Astrocyte (in vitro differentiated cells and primary cell): ENCODE measurements at regions not wholly inside any gene's neighbourhood (a gene's known extent, or its start where the extent isn't known, plus 50 kb on each side); places are given as distances from the start of the nearest gene placed in this dataset.

Experiments
- DNase-seq: peaks from one replicate; pipeline ENCODE4 v3.0.0-alpha.2; 2010; ENCODE audit warnings: low read depth
- FAIRE-seq: peaks from 2 replicates; lab custom pipeline; 2011; peaks lifted over from hg19 to GRCh38; lab: Jason Lieb, UNC
- H2AFZ ChIP-seq: 2 replicates; pipeline ENCODE4 v1.6.0; 2012; ENCODE audit warnings: low read depth, low read length, inconsistent platforms
- H3K27ac ChIP-seq: 2 replicates; pipeline ENCODE4 v1.5.1; 2011; ENCODE audit warnings: low read depth, low read length, inconsistent platforms
- H3K27me3 ChIP-seq: 2 replicates; pipeline ENCODE4 v1.6.0; 2011; ENCODE audit warnings: low read length, inconsistent platforms; ENCODE audit not compliant: insufficient read depth
- H3K36me3 ChIP-seq: 2 replicates; pipeline ENCODE4 v1.5.1; 2011; ENCODE audit warnings: low read length, inconsistent platforms; ENCODE audit not compliant: insufficient read depth
- H3K4me1 ChIP-seq: 2 replicates; pipeline ENCODE4 v1.5.1; 2011; ENCODE audit warnings: low read length, inconsistent platforms; ENCODE audit not compliant: insufficient read depth
- H3K4me2 ChIP-seq: 2 replicates; pipeline ENCODE4 v1.6.0; 2012; ENCODE audit warnings: low read length, inconsistent platforms
- H3K4me3 ChIP-seq: 2 replicates; pipeline ENCODE4 v1.5.1; 2011; ENCODE audit warnings: low read depth, mild to moderate bottlenecking, low read length, inconsistent platforms; ENCODE audit not compliant: insufficient read depth
- H3K79me2 ChIP-seq: 2 replicates; pipeline ENCODE4 v1.6.0; 2012; ENCODE audit warnings: mild to moderate bottlenecking, low read length, inconsistent platforms; ENCODE audit not compliant: insufficient read depth
- H3K9ac ChIP-seq: 2 replicates; pipeline ENCODE4 v1.6.0; 2012; ENCODE audit warnings: mild to moderate bottlenecking, low read length, inconsistent platforms
- H3K9me3 ChIP-seq: 2 replicates; pipeline ENCODE4 v1.5.1; 2012; ENCODE audit warnings: low read depth, mild to moderate bottlenecking, low read length, inconsistent platforms; ENCODE audit not compliant: insufficient read depth
- H4K20me1 ChIP-seq: 2 replicates; pipeline ENCODE4 v1.6.0; 2012; ENCODE audit warnings: low read length, inconsistent platforms; ENCODE audit not compliant: insufficient read depth
- H3K27ac Mint-ChIP-seq: one replicate; pipeline ENCODE4 v1.8.0; 2021; ENCODE audit warnings: mild to moderate bottlenecking, mixed read lengths; ENCODE audit not compliant: unreplicated experiment
- H3K27me3 Mint-ChIP-seq: one replicate; pipeline ENCODE4 v1.8.0; 2021; ENCODE audit warnings: low read depth, mixed read lengths; ENCODE audit not compliant: unreplicated experiment
- H3K36me3 Mint-ChIP-seq: one replicate; pipeline ENCODE4 v1.8.0; 2021; ENCODE audit warnings: low read depth, mixed read lengths; ENCODE audit not compliant: unreplicated experiment
- H3K4me1 Mint-ChIP-seq: one replicate; pipeline ENCODE4 v1.8.0; 2021; ENCODE audit warnings: low read depth, mixed read lengths; ENCODE audit not compliant: unreplicated experiment
- H3K4me3 Mint-ChIP-seq: one replicate; pipeline ENCODE4 v1.8.0; 2021; ENCODE audit warnings: mild to moderate bottlenecking, moderate library complexity, mixed read lengths; ENCODE audit not compliant: unreplicated experiment
- H3K9me3 Mint-ChIP-seq: one replicate; pipeline ENCODE4 v1.8.0; 2021; ENCODE audit warnings: mild to moderate bottlenecking, mixed read lengths; ENCODE audit not compliant: unreplicated experiment
- EZH2 ChIP-seq: IDR thresholded peaks from 2 replicates; pipeline ENCODE4 v1.6.1; 2012; ENCODE audit warnings: mild to moderate bottlenecking, low read length, inconsistent platforms; ENCODE audit not compliant: insufficient read depth
- TF ChIP-seq, protein P1 (sequence below): IDR thresholded peaks from 2 replicates; pipeline ENCODE4 v1.5.1; 2011; ENCODE audit warnings: low read depth, mild to moderate bottlenecking, inconsistent platforms, low read length, moderate library complexity; ENCODE audit not compliant: insufficient read depth

DNA sequence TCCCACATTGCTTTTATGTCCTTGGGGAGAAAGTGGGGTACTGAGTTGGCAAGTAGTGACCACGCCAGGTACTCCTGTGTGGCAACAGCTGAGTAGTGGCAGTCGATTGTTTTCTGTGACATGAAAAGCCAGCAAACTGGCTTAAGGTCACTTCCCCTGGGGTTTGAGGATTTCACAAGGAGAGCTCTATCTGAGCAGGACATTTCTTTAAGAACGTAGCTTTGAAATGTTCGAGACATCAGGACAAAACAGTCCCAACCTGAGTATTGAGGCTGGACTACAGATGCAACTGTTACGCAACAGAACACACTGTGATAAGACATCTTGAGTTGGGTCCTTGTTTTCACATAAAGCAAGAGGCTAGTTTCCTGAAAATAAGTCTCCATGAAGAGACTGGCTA lies 146.7 kb upstream of the KLF14 start:
- Mint-ChIP-seq H3K4me3 (no peak overlapping the region), H3K27ac (peak overlapping the region; percentile 22), H3K27me3 (no peaks in the 10 kb centered on the region), H3K9me3 (no peaks in the 10 kb centered on the region), H3K4me1 (peaks cover 56% of the 10 kb centered on the region), H3K36me3 (peaks cover 46% of the 10 kb centered on the region)
- Histone ChIP-seq H3K36me3 (peaks cover 83% of the 10 kb centered on the region), H3K4me2 (no peak overlapping the region), H3K9me3 (no peaks in the 10 kb centered on the region), H3K4me1 (peaks cover 21% of the 10 kb centered on the region), H3K27me3 (no peaks in the 10 kb centered on the region), H4K20me1 (peaks cover 85% of the 10 kb centered on the region), H2AFZ (no peak overlapping the region), H3K4me3 (no peak overlapping the region), H3K79me2 (peaks cover 97% of the 10 kb centered on the region), H3K9ac (no peak overlapping the region), H3K27ac (no peak overlapping the region)
- TF ChIP-seq, protein P1, sequence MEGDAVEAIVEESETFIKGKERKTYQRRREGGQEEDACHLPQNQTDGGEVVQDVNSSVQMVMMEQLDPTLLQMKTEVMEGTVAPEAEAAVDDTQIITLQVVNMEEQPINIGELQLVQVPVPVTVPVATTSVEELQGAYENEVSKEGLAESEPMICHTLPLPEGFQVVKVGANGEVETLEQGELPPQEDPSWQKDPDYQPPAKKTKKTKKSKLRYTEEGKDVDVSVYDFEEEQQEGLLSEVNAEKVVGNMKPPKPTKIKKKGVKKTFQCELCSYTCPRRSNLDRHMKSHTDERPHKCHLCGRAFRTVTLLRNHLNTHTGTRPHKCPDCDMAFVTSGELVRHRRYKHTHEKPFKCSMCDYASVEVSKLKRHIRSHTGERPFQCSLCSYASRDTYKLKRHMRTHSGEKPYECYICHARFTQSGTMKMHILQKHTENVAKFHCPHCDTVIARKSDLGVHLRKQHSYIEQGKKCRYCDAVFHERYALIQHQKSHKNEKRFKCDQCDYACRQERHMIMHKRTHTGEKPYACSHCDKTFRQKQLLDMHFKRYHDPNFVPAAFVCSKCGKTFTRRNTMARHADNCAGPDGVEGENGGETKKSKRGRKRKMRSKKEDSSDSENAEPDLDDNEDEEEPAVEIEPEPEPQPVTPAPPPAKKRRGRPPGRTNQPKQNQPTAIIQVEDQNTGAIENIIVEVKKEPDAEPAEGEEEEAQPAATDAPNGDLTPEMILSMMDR, result no peak
- TF ChIP-seq EZH2, result no peak
- DNase-seq (no peak), FAIRE-seq (no peak)

DNA sequence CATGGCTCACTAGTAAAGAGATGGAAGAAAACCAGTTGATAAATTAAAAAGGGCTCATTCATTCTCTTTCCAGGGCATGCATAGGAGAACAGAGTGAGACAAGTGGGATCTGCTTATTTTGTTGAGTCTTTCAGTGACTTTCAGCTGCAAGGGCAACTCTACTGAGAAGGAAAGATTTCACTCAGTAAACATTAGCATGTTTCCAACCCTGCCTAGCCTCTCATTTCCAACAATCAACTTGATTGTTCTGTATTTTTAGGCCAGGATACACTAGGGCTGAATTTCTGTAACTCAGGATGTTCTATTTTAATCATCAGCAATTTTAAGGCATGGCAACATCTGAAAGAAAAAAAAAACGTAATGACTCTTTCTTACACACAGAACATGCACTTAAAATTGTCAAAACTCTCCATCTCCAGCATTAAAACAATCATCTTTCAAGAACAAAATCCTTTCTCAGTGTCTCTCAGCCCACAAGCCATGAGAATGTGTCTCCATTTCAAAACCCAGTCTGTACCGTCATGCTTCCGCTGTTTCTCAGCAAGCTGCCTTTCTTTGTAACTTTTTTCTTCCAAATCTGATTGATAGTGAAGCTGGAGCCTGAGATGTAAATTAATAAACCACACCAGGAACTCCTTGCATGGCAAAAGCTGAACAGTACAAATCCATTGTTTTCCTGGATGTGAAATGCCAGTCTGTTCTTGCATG lies 147.2 kb upstream of the KLF14 start:
- peak overlapping the region; percentile 26 for H3K27ac ChIP-seq
- H3K27me3 ChIP-seq, result no peaks in the 10 kb centered on the region
- H4K20me1 ChIP-seq, result peaks cover 80% of the 10 kb centered on the region
- H3K36me3 Mint-ChIP-seq, result peaks cover 45% of the 10 kb centered on the region
- TF ChIP-seq EZH2, result no peak
- TF ChIP-seq, protein P1, result no peak
- peaks cover 97% of the 10 kb centered on the region for H3K79me2 ChIP-seq
- H3K9me3 Mint-ChIP-seq, result no peaks in the 10 kb centered on the region
- H2AFZ ChIP-seq, result no peak overlapping the region
- no peak overlapping the region for H3K4me2 ChIP-seq
- H3K4me3 Mint-ChIP-seq, result no peak overlapping the region
- no peak overlapping the region for H3K4me3 ChIP-seq
- H3K27ac Mint-ChIP-seq, result peak overlapping the region; percentile 22
- no peaks in the 10 kb centered on the region for H3K27me3 Mint-ChIP-seq
- H3K9ac ChIP-seq, result no peak overlapping the region
- FAIRE-seq, result no peak
- H3K4me1 Mint-ChIP-seq, result peaks cover 58% of the 10 kb centered on the region
- no peaks in the 10 kb centered on the region for H3K9me3 ChIP-seq
- peaks cover 27% of the 10 kb centered on the region for H3K4me1 ChIP-seq
- DNase-seq, result no peak
- H3K36me3 ChIP-seq, result peaks cover 86% of the 10 kb centered on the region

DNA sequence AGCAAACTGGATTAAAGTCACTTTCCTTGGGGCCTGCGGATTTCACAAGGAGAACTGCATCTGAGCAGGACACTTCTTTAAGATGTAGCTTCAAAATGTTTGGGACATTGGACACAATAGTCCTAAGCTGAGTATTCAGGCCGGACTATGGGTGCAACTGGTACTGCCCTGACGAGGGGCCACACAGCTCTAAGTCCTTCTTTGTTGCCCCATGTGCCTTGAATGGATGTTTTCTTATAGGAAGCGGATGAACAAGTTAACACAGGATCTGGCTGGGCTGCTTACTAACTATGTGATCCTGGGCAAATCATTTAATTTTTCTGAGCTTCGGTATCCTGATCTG lies 147.8 kb upstream of the KLF14 start:
- Histone ChIP-seq H4K20me1 (peaks cover 79% of the 10 kb centered on the region), H3K4me2 (no peak overlapping the region), H3K79me2 (peaks cover 97% of the 10 kb centered on the region), H3K27me3 (no peaks in the 10 kb centered on the region), H3K4me1 (peaks cover 32% of the 10 kb centered on the region), H3K9me3 (no peaks in the 10 kb centered on the region), H3K4me3 (no peak overlapping the region), H3K9ac (no peak overlapping the region), H3K27ac (peak overlapping the region; percentile 26), H2AFZ (no peak overlapping the region), H3K36me3 (peaks cover 86% of the 10 kb centered on the region)
- no peak for DNase-seq
- no peak for TF ChIP-seq EZH2
- TF ChIP-seq, protein P1, result no peak
- Mint-ChIP-seq H3K27ac (peak overlapping the region; percentile 23), H3K27me3 (no peaks in the 10 kb centered on the region), H3K36me3 (peaks cover 42% of the 10 kb centered on the region), H3K9me3 (no peaks in the 10 kb centered on the region), H3K4me3 (no peak overlapping the region), H3K4me1 (peaks cover 59% of the 10 kb centered on the region)
- no peak for FAIRE-seq
